WI38 (cell line): ENCODE measurements at regions not wholly inside any gene's neighbourhood (a gene's known extent, or its start where the extent isn't known, plus 50 kb on each side); places are given as distances from the start of the nearest gene placed in this dataset.

Source experiments
- H3K4me3 ChIP-seq: 2 replicates; pipeline ENCODE4 v1.5.1; 2011; ENCODE audit warnings: low read depth, mild to moderate bottlenecking, control low read depth, low read length
- TF ChIP-seq, protein P1 (sequence below): IDR thresholded peaks from 2 replicates; pipeline ENCODE4 v1.5.1; 2012; ENCODE audit warnings: low read depth, mild to moderate bottlenecking, control low read depth, low read length

GRCh38 chr5:86841000-86841644 is 223.4 kb downstream of the COX7C start:
- TF ChIP-seq, protein P1, sequence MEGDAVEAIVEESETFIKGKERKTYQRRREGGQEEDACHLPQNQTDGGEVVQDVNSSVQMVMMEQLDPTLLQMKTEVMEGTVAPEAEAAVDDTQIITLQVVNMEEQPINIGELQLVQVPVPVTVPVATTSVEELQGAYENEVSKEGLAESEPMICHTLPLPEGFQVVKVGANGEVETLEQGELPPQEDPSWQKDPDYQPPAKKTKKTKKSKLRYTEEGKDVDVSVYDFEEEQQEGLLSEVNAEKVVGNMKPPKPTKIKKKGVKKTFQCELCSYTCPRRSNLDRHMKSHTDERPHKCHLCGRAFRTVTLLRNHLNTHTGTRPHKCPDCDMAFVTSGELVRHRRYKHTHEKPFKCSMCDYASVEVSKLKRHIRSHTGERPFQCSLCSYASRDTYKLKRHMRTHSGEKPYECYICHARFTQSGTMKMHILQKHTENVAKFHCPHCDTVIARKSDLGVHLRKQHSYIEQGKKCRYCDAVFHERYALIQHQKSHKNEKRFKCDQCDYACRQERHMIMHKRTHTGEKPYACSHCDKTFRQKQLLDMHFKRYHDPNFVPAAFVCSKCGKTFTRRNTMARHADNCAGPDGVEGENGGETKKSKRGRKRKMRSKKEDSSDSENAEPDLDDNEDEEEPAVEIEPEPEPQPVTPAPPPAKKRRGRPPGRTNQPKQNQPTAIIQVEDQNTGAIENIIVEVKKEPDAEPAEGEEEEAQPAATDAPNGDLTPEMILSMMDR, result no peak
- H3K4me3 ChIP-seq, result no peak overlapping the region

GRCh38 chr5:86858442-86858841 is 240.7 kb downstream of the COX7C start:
- no peak overlapping the region for H3K4me3 ChIP-seq
- TF ChIP-seq, protein P1, result no peak

- H3K4me3 ChIP-seq, result no peak overlapping the region
- TF ChIP-seq, protein P1, result no peak
Measured at GRCh38 chr5:86861512-86861911, 243.8 kb downstream of the COX7C start.

GRCh38 chr5:86862093-86862492 is 244.4 kb downstream of the COX7C start:
- H3K4me3 ChIP-seq, result no peak overlapping the region
- TF ChIP-seq, protein P1, result no peak

- H3K4me3 ChIP-seq, result no peak overlapping the region
- TF ChIP-seq, protein P1, result no peak
Measured at GRCh38 chr5:86864051-86864450, 246.3 kb downstream of the COX7C start.

- H3K4me3 ChIP-seq, result no peak overlapping the region
- TF ChIP-seq, protein P1, result no peak
Measured at GRCh38 chr5:86865256-86865785, 247.6 kb downstream of the COX7C start.

GRCh38 chr5:86866036-86866435 is 248.3 kb downstream of the COX7C start:
- TF ChIP-seq, protein P1, result no peak
- no peak overlapping the region for H3K4me3 ChIP-seq
